Ovary (tissue), 3 donors: ENCODE measurements at regions not wholly inside any gene's neighbourhood (a gene's known extent, or its start where the extent isn't known, plus 50 kb on each side); places are given as distances from the start of the nearest gene placed in this dataset.

Experiments
- EP300 ChIP-seq: sonication (generic); formaldehyde crosslinking; IDR thresholded peaks from one replicate; pipeline ENCODE4 v1.6.1; 2017; ENCODE audit warnings: antibody characterized with exemption
- POLR2A ChIP-seq: fragments of 450-650 bp; IDR thresholded peaks from one replicate; pipeline ENCODE4 v1.6.1; 2017; ENCODE audit warnings: antibody characterized with exemption, mild to moderate bottlenecking, moderate library complexity
- TF ChIP-seq, protein P1 (sequence below), 3 donors: fragments of 450-650 bp in 2 of 3; fragments of 200-600 bp in 1 of 3; IDR thresholded peaks; one replicate each; pipeline versions ENCODE4 v1.5.1 to v1.8.0; 2016 to 2022; ENCODE audit warnings: antibody characterized with exemption in 3 of 3, mild to moderate bottlenecking in 1 of 3
- donor health status: DM: no; HTN: no; CAD: no.

DNA sequence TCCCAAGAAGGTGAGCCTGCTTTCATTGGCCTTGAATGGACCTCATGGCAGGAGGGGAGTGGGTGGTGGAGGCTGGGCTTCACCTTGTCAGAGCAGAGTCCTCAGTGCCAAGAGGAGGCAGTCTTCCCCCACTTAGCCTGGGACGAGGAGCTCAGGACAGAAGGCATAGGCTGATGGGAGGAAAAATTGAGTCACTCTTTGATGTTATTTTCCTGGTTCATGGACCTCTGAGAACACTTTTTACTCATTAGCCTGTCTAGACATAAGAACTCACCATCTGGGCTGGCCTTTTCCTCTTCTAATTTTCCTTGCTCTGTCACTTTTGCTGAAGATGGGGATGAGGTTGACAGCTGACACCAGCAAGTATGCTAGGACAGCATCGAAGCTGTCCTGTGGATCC lies 225.7 kb upstream of the TNP1 start:
- TF ChIP-seq, protein P1, sequence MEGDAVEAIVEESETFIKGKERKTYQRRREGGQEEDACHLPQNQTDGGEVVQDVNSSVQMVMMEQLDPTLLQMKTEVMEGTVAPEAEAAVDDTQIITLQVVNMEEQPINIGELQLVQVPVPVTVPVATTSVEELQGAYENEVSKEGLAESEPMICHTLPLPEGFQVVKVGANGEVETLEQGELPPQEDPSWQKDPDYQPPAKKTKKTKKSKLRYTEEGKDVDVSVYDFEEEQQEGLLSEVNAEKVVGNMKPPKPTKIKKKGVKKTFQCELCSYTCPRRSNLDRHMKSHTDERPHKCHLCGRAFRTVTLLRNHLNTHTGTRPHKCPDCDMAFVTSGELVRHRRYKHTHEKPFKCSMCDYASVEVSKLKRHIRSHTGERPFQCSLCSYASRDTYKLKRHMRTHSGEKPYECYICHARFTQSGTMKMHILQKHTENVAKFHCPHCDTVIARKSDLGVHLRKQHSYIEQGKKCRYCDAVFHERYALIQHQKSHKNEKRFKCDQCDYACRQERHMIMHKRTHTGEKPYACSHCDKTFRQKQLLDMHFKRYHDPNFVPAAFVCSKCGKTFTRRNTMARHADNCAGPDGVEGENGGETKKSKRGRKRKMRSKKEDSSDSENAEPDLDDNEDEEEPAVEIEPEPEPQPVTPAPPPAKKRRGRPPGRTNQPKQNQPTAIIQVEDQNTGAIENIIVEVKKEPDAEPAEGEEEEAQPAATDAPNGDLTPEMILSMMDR (IDR thresholded peaks at IDR 0.05) = no peak
- TF ChIP-seq POLR2A = no peak
- TF ChIP-seq EP300 = no peak
